SK-N-SH (cell line): ENCODE measurements at regions not wholly inside any gene's neighbourhood (a gene's known extent, or its start where the extent isn't known, plus 50 kb on each side); places are given as distances from the start of the nearest gene placed in this dataset.

Experiments
- CTCF ChIA-PET: fragments of 300-600, 350-600 bp; formaldehyde crosslinking; extraction: SDS; loops from one replicate; lab custom pipeline; 2021; lab: Yijun Ruan, JAX
- POLR2A ChIA-PET: fragments of 350-600 bp; sonication (Branson Sonifier 250); formaldehyde crosslinking; extraction: SDS; loops from one replicate; lab custom pipeline; 2020; ENCODE audit warnings: antibody characterized with exemption, inconsistent platforms; lab: Yijun Ruan, JAX
- DNase-seq: peaks from one replicate; pipeline ENCODE4 v3.0.0; 2012
- H2AFZ ChIP-seq: fragments of 200-600 bp; sonication (generic); 2 replicates; pipeline ENCODE4 v1.8.1; 2016; ENCODE audit warnings: antibody characterized with exemption, mild to moderate bottlenecking, low read depth
- H3F3A ChIP-seq: fragments of 200-600 bp; sonication (generic); replicated peaks from 2 replicates; pipeline ENCODE3; 2016; ENCODE audit warnings: antibody characterized with exemption, mild to moderate bottlenecking; ENCODE audit not compliant: insufficient read depth
- H3K27ac ChIP-seq, 2 experiments: fragments of 200-500 bp in 1 of 2; fragments of 200-600 bp in 1 of 2; sonication (Bioruptor generic) in 1 of 2; sonication (generic), shearing (Covaris generic) in 1 of 2; 2 replicates each; pipeline versions ENCODE4 v1.5.1 to v1.6.1; 2014 to 2016; ENCODE audit warnings: low read depth in 2 of 2, inconsistent platforms in 1 of 2, low read length in 1 of 2, mild to moderate bottlenecking in 1 of 2, mixed read lengths in 1 of 2
- H3K27me3 ChIP-seq: fragments of 200-600 bp; sonication (generic), shearing (Covaris generic); 2 replicates; pipeline ENCODE4 v1.6.1; 2016; ENCODE audit warnings: mixed run types; ENCODE audit not compliant: insufficient read depth
- H3K36me3 ChIP-seq, 2 experiments: fragments of 200-500 bp in 1 of 2; fragments of 200-600 bp in 1 of 2; sonication (Bioruptor generic) in 1 of 2; sonication (generic) in 1 of 2; replicated peaks in 1 of 2; 2 replicates each; pipeline versions ENCODE3 to v1.5.1; 2014 to 2016; ENCODE audit warnings: low read length in 1 of 2, mild to moderate bottlenecking in 1 of 2; ENCODE audit not compliant: insufficient read depth in 2 of 2, control insufficient read depth in 1 of 2
- H3K4me1 ChIP-seq, 2 experiments: fragments of 200-500 bp in 1 of 2; fragments of 200-600 bp in 1 of 2; sonication (Bioruptor generic) in 1 of 2; sonication (generic), shearing (Covaris generic) in 1 of 2; 2 replicates each; pipeline versions ENCODE4 v1.5.1 to v1.6.1; 2014 to 2016; ENCODE audit warnings: low read depth in 1 of 2, low read length in 1 of 2, mixed run types in 1 of 2; ENCODE audit not compliant: insufficient read depth in 2 of 2, control insufficient read depth in 1 of 2
- H3K4me2 ChIP-seq: fragments of 200-600 bp; sonication (generic), shearing (Covaris generic); 2 replicates; pipeline ENCODE4 v1.6.1; 2017; ENCODE audit warnings: mixed run types
- H3K4me3 ChIP-seq, 2 experiments: fragments of 200-500 bp in 1 of 2; fragments of 200-600 bp in 1 of 2; sonication (Bioruptor generic) in 1 of 2; sonication (generic), shearing (Covaris generic) in 1 of 2; 2 replicates each; pipeline versions ENCODE4 v1.5.1 to v1.8.1; 2014 to 2016; ENCODE audit warnings: low read depth in 2 of 2, inconsistent platforms in 1 of 2, low read length in 1 of 2, mild to moderate bottlenecking in 1 of 2, mixed read lengths in 1 of 2, moderate library complexity in 1 of 2
- H3K79me2 ChIP-seq: fragments of 200-600 bp; sonication (generic); 2 replicates; pipeline ENCODE4 v1.8.1; 2017; ENCODE audit warnings: mild to moderate bottlenecking; ENCODE audit not compliant: insufficient read depth
- H3K9ac ChIP-seq: fragments of 200-600 bp; sonication (generic); 2 replicates; pipeline ENCODE4 v1.6.1; 2017; ENCODE audit warnings: mixed run types
- H3K9me2 ChIP-seq: fragments of 200-600 bp; sonication (generic); 2 replicates; pipeline ENCODE4 v1.6.1; 2017; ENCODE audit warnings: mixed run types
- H3K9me3 ChIP-seq: fragments of 200-600 bp; sonication (generic); 2 replicates; pipeline ENCODE4 v1.6.1; 2017; ENCODE audit warnings: mixed run types, mild to moderate bottlenecking, moderate library complexity
- H4K20me1 ChIP-seq: fragments of 200-600 bp; sonication (generic); 2 replicates; pipeline ENCODE4 v1.6.1; 2017; ENCODE audit warnings: mild to moderate bottlenecking, mixed run types; ENCODE audit not compliant: insufficient read depth
- CTCF ChIP-seq: fragments of 200-600 bp; sonication (generic); IDR thresholded peaks from 2 replicates; pipeline ENCODE4 v1.6.1; 2017; ENCODE audit warnings: antibody characterized with exemption, mild to moderate bottlenecking, moderate library complexity
- EZH2phosphoT487 ChIP-seq: fragments of 200-600 bp; sonication (generic); IDR thresholded peaks from 2 replicates; pipeline ENCODE4 v1.6.1; 2017; ENCODE audit warnings: low read depth, mixed run types, mild to moderate bottlenecking, antibody characterized with exemption, moderate library complexity, borderline replicate concordance
- MEF2A ChIP-seq: IDR thresholded peaks from 2 replicates; pipeline ENCODE4 v1.4.0; 2012; ENCODE audit warnings: low read depth, borderline replicate concordance
- MXI1 ChIP-seq: IDR thresholded peaks from 2 replicates; pipeline ENCODE4 v1.6.1; 2012; ENCODE audit warnings: mild to moderate bottlenecking, low read depth, low read length, improper control_type of control experiment
- NFIC ChIP-seq: IDR thresholded peaks from 2 replicates; pipeline ENCODE4 v1.4.0; 2012; ENCODE audit warnings: borderline replicate concordance
- NRF1 ChIP-seq: IDR thresholded peaks from 2 replicates; pipeline ENCODE4 v1.6.1; 2012; ENCODE audit warnings: low read depth, mild to moderate bottlenecking, low read length
- PBX3 ChIP-seq: IDR thresholded peaks from 2 replicates; pipeline ENCODE4; 2012
- POLR2AphosphoS5 ChIP-seq: IDR thresholded peaks from 2 replicates; pipeline ENCODE4 v1.6.1; 2012; ENCODE audit warnings: low read depth, low read length
- RCOR1 ChIP-seq: fragments of 150-350 bp; IDR thresholded peaks from 2 replicates; pipeline ENCODE4 v1.6.1; 2017; ENCODE audit warnings: antibody characterized with exemption, low read length
- RFX5 ChIP-seq: IDR thresholded peaks from 2 replicates; pipeline ENCODE4 v1.6.1; 2012; ENCODE audit warnings: mild to moderate bottlenecking, improper control_type of control experiment, low read length
- RXRA ChIP-seq: IDR thresholded peaks from 2 replicates; pipeline ENCODE4 v1.4.0; 2012; ENCODE audit warnings: low read depth, mild to moderate bottlenecking, borderline replicate concordance
- SMC3 ChIP-seq: IDR thresholded peaks from 2 replicates; pipeline ENCODE4 v1.6.1; 2012; ENCODE audit warnings: low read depth, low read length, improper control_type of control experiment
- USF1 ChIP-seq: IDR thresholded peaks from 2 replicates; pipeline ENCODE4 v1.4.0; 2012; ENCODE audit warnings: low read depth, borderline replicate concordance
- ZBTB33 ChIP-seq: IDR thresholded peaks from 2 replicates; pipeline ENCODE4 v1.4.0; 2012; ENCODE audit warnings: low read depth, borderline replicate concordance
- WGBS: methylation state at CpG from one replicate; pipeline ENCODE4 v1.1.6; 2017; ENCODE audit warnings: low lambda C conversion rate; 5-methylcytosine and 5-hydroxymethylcytosine counted together

- TF ChIP-seq ZBTB33 (no peak), EZH2phosphoT487 (no peak), MEF2A (no peak), NRF1 (no peak), NFIC (no peak), MXI1 (no peak), RCOR1 (no peak), USF1 (no peak), RFX5 (no peak), PBX3 (no peak)
- TF ChIP-seq, all 33 proteins: peak for 0
Observed at GRCh38 chr2:5188636-5189035, 503.5 kb upstream of the SOX11 start (continued).

GRCh38 chr2:5190023-5190422, 502.2 kb upstream of the SOX11 start:
- H3F3A ChIP-seq: no peaks in the 10 kb centered on the region
- H3K79me2 ChIP-seq: no peaks in the 10 kb centered on the region
- peaks cover 0 to 7% of the 10 kb centered on the region in 2 experiments; a peak in 2 of 4 replicates for H3K4me1 ChIP-seq
- no peak overlapping the region for H3K4me3 ChIP-seq
- H3K9me3 ChIP-seq: peaks cover 2% of the 10 kb centered on the region; the same call in 1 of the 2 replicates
- WGBS: 18% methylated on average over 5 of the region's 5 CpGs
- H3K9ac ChIP-seq: no peak overlapping the region
- H3K4me2 ChIP-seq: no peak overlapping the region
- POLR2A ChIA-PET: no interaction called here
- no peaks in the 10 kb centered on the region for H3K36me3 ChIP-seq
- H2AFZ ChIP-seq: no peak overlapping the region
- H3K9me2 ChIP-seq: no peaks in the 10 kb centered on the region; the same call in 1 of the 2 replicates
- H4K20me1 ChIP-seq: no peaks in the 10 kb centered on the region
- no peak for DNase-seq
- H3K27ac ChIP-seq: no peak overlapping the region
- H3K27me3 ChIP-seq: no peaks in the 10 kb centered on the region
- no peak for TF ChIP-seq MXI1
- no peak for TF ChIP-seq POLR2AphosphoS5
- no peak for TF ChIP-seq SMC3
- TF ChIP-seq RXRA: no peak
- no peak for TF ChIP-seq CTCF
- TF ChIP-seq, all 33 proteins: peak for 0
- CTCF ChIA-PET: interaction anchor here (1.4 kb wide), 1 partner anchor 12 kb away, joined by 4 read pairs; no protein-coding TSS in a partner anchor
